HG02884 (cell line): ENCODE measurements at regions not wholly inside any gene's neighbourhood (a gene's known extent, or its start where the extent isn't known, plus 50 kb on each side); places are given as distances from the start of the nearest gene placed in this dataset.

Experiments used
- ATAC-seq: cut with Tn5 transposase; IDR thresholded peaks from one replicate; pipeline ENCODE4 v1.9.1; 2021; ENCODE audit warnings: mild to moderate bottlenecking, moderate library complexity; ENCODE audit not compliant: unreplicated experiment

GRCh38 chr6:43924222-43924702 is 154.3 kb downstream of the VEGFA start:
- ATAC-seq: no peak

- no peak for ATAC-seq
Observed at GRCh38 chr6:43923376-43924221, 153.6 kb downstream of the VEGFA start.

GRCh38 chr6:43922426-43923375 is 152.7 kb downstream of the VEGFA start:
- no peak for ATAC-seq

- ATAC-seq: no peak
Observed at GRCh38 chr6:43921548-43922425, 151.8 kb downstream of the VEGFA start.

GRCh38 chr6:43921039-43921438 is 151.0 kb downstream of the VEGFA start:
- ATAC-seq: no peak

GRCh38 chr6:43919774-43920173 is 149.8 kb downstream of the VEGFA start:
- ATAC-seq: no peak

- no peak for ATAC-seq
Observed at GRCh38 chr6:43917878-43918382, 147.9 kb downstream of the VEGFA start.

GRCh38 chr6:43916924-43917877 is 147.2 kb downstream of the VEGFA start:
- ATAC-seq: no peak

- no peak for ATAC-seq
Observed at GRCh38 chr6:43915986-43916923, 146.2 kb downstream of the VEGFA start.

- no peak for ATAC-seq
Observed at GRCh38 chr6:43915208-43915869, 145.3 kb downstream of the VEGFA start.

GRCh38 chr6:43914272-43915147 is 144.5 kb downstream of the VEGFA start:
- no peak for ATAC-seq

- ATAC-seq: no peak
Observed at GRCh38 chr6:43913375-43914271, 143.6 kb downstream of the VEGFA start.

- ATAC-seq: no peak
Observed at GRCh38 chr6:43912598-43913371, 142.8 kb downstream of the VEGFA start.

- ATAC-seq: no peak
Observed at GRCh38 chr6:43912116-43912577, 142.1 kb downstream of the VEGFA start.
